Activated CD8-positive, alpha-beta memory T cell treated with anti-CD3 and anti-CD28 coated beads for 48 hours (primary cell): ENCODE measurements at regions not wholly inside any gene's neighbourhood (a gene's known extent, or its start where the extent isn't known, plus 50 kb on each side); places are given as distances from the start of the nearest gene placed in this dataset.

Source experiments
- DNase-seq, 3 experiments: peaks; one replicate each; pipeline ENCODE4 v3.0.0-alpha.2; 2020; ENCODE audit warnings: low read depth in 2 of 3, low spot score in 2 of 3

- DNase-seq, result no peak
Observed at GRCh38 chr1:18535391-18536210, 54.9 kb downstream of the KLHDC7A start.

- no peak for DNase-seq
Observed at GRCh38 chr1:18536356-18536755, 55.6 kb downstream of the KLHDC7A start.

GRCh38 chr1:18536915-18537314 is 56.2 kb downstream of the KLHDC7A start:
- DNase-seq, result no peak

GRCh38 chr1:18537386-18538306 is 56.9 kb downstream of the KLHDC7A start:
- no peak for DNase-seq

- DNase-seq, result no peak
Observed at GRCh38 chr1:18539171-18539570, 58.4 kb downstream of the KLHDC7A start.

DNA sequence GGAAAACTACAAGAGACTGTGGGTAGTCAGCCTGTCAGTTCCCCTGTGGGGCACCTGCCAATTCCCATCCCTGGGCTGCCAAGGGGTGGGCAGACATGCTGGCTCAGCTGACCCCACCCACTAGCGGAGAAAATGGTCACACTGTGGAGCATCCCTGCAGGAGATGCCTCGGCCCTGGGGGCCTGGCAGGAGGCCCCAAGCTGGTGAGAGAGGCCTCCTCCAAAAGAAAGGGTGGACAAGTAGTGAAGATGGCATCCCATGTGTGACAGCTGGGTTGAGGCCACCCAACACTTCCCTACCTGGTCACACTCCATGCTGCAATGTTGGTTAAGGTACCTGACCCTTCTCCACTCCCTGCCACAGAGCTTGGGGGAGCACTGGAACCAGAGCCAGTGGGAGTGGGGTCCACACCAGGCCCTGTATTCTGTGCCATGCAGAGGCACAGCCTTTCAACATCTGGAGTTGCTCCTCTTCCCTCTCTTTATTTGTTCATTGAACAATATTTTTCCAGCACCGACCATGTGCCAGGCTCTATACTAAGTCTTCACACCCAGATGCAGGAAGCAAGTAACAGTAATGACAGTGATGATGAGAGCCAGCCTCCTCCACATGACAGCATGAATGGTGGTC is 59.5 kb downstream of the KLHDC7A start:
- no peak for DNase-seq

- DNase-seq, result no peak
Observed at GRCh38 chr1:18541046-18541795, 60.5 kb downstream of the KLHDC7A start.

DNA sequence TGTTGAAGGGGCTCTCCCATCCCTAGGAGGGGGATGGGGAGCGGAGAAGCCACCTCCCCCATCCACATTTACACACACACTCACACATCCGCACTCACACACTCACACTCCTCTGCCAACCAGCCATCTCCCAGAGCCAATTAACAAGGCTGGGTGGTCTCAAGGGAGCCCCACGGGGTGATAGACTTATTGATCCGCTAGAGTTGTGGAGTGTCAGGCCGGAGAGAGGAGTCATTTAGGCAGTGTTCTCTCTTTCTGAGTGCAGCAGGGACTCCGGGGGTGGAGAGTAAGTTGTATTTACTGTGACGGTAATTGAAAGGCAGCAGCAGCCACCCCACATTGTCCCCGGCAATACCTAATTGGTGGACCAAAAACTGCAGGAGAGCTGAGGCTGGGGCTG is 61.6 kb downstream of the KLHDC7A start:
- DNase-seq, result no peak

- no peak for DNase-seq
Observed at GRCh38 chr1:18546026-18546425, 65.3 kb downstream of the KLHDC7A start.

GRCh38 chr1:18547460-18547859 is 66.7 kb downstream of the KLHDC7A start:
- no peak for DNase-seq

GRCh38 chr1:18548643-18549042 is 67.9 kb downstream of the KLHDC7A start:
- DNase-seq, result no peak

DNA sequence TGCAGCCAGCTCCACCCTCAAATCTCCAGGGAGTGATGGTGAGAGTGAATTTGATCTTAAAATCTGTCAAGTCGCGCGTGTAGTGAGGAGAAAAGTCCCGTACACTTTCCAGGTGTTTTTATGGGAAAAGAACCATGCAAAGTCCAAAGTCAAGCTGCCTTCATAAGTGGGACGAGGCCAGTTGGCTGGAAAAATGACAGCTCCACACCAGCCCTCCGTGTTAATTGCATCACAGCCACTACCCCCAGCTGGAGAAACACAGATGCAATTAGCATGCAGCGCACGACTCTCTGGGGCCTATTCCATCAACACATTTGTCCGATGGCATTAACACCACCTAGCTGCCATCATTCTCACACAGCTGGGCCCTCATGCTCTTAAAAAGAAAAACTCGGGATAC is 68.4 kb downstream of the KLHDC7A start:
- no peak for DNase-seq

- DNase-seq, result no peak
Observed at GRCh38 chr1:18549906-18550305, 69.2 kb downstream of the KLHDC7A start.

GRCh38 chr1:18552631-18553030 is 71.9 kb downstream of the KLHDC7A start:
- no peak for DNase-seq

DNA sequence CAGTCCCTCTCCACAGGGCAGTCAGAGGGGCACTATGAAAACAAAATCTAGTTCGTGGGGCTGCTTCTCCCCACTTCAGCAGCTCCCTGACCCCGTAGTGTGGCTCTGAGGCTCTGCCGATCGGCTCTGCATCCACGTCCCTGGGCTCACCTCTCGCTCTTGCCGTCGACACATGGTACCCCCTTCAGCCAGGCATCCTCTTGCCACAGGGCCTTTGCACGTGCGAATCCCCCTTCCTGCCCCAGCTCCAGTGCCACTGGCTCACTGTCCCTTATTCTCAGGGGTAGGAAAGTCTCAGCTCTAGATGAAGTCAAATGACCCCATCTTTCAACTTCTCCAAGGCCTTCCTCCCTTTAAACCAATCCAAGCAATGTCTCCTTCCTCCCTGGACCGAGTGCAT is 72.7 kb downstream of the KLHDC7A start:
- DNase-seq, result no peak

GRCh38 chr1:18554099-18554498 is 73.4 kb downstream of the KLHDC7A start:
- no peak for DNase-seq

DNA sequence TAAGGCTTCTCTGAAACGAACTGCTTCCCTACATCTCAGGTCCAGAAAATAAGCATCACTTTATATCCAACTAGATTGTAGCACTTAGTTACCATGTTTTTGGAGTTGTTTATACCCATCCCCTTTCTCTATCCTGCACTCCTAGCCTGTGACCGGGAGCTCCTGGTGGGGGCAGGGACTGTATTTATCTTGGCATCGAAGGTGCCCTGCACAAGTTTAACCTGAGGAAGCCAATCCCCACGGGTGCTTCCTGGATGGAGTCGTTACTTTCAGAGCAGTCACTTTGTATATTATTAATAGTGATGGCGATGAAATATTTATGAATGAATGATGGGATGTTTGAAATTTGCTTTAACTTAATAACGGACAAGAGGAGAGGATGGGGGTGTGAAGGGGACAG is 73.9 kb downstream of the KLHDC7A start:
- DNase-seq, result no peak

GRCh38 chr1:18555036-18555435 is 74.3 kb downstream of the KLHDC7A start:
- DNase-seq, result no peak

DNA sequence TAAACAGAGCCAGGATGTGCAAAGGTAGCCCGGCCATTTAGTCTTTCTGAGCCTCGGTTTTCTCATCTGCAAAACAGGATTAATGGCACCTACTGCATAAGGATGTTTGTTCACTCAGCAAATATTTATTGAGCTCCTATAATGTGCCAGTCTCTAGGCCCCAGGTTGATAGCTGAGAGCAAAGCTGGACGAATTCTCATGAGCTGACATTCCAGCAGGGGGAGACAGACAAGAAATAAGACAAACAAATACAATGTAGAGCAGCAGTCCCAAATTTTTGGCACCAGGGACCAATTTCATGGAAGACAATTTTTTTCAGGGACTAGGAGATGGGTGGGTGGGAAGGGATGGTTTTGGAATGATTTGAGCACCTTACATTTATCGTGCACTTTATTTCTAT is 74.3 kb upstream of the PAX7 start:
- DNase-seq, result no peak

DNA sequence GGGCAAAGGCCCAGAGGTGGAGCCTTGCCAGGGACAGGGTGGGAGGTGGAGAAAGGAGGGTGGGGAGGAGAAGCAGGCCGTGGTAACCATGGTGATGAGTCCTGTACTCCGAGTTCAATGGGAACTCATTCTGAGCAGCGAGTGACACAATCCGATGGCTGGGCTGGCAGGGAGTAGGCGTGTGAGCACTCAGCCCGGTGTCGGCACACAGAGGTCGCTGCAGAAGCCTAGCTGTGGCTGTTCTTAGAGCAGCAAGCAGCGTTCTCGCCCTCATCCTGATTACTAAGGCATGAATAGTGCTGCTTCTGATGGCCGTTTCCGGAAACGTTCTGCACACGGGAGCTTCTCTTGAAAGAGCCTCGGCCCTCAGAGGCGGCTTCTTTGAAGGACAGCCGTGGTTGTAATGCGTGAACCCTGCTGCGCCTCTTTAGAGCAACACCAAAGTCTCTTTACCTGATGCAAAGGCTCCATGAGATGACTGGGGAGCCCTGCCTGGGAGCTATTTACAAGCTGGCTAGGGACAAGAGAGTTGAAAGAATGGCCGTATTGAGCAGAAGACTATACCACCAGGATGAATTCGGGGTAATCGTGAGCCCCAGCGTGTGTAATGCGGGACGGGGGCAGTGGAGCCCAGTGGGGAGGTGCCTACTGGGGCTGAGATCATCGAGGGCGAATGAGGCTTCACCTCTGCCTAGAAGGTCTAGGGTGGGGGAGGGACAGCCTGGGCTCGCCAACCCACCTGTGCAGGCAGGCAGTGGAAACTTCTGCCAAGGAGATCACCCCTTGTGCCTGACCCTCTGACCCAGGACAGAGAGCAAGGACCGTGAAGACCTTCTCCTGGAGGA is 72.8 kb upstream of the PAX7 start:
- no peak for DNase-seq
